Keratinocyte (primary cell): ENCODE measurements at regions not wholly inside any gene's neighbourhood (a gene's known extent, or its start where the extent isn't known, plus 50 kb on each side); places are given as distances from the start of the nearest gene placed in this dataset.
"Not testable (repeated sequence)": the region's sequence is repeated elsewhere in the genome, so short reads cannot be mapped to it uniquely, and the experiment has no call there.

Experiments
- DNase-seq: peaks from one replicate; pipeline ENCODE4 v3.0.0-alpha.2; 2011; ENCODE audit warnings: low read depth, missing footprints, low spot score
- FAIRE-seq: peaks from 2 replicates; lab custom pipeline; 2011; peaks lifted over from hg19 to GRCh38; lab: Jason Lieb, UNC
- H2AFZ ChIP-seq: 2 replicates; pipeline ENCODE4 v1.6.0; 2012; ENCODE audit warnings: low read length, control low read depth, inconsistent platforms; ENCODE audit not compliant: control insufficient read depth
- H3K27ac ChIP-seq: 2 replicates; pipeline ENCODE4 v1.5.1; 2011; ENCODE audit warnings: low read length; ENCODE audit not compliant: control insufficient read depth, insufficient read depth
- H3K27me3 ChIP-seq: 3 replicates; pipeline ENCODE4 v1.6.0; 2011; ENCODE audit warnings: low read length; ENCODE audit not compliant: control insufficient read depth, insufficient read depth; ENCODE audit errors: extremely low read depth
- H3K36me3 ChIP-seq, 2 experiments: 2 replicates in 1 of 2; 3 replicates in 1 of 2; pipeline ENCODE4 v1.5.1; 2011; ENCODE audit warnings: low read length in 2 of 2, mild to moderate bottlenecking in 1 of 2; ENCODE audit not compliant: control insufficient read depth in 2 of 2, insufficient read depth in 2 of 2; ENCODE audit errors: extremely low read depth in 1 of 2
- H3K4me1 ChIP-seq: 3 replicates; pipeline ENCODE4 v1.5.1; 2011; ENCODE audit warnings: low read length; ENCODE audit not compliant: control insufficient read depth, insufficient read depth; ENCODE audit errors: extremely low read depth
- H3K4me2 ChIP-seq: 3 replicates; pipeline ENCODE4 v1.6.0; 2011; ENCODE audit warnings: low read depth, low read length; ENCODE audit not compliant: control insufficient read depth, insufficient read depth; ENCODE audit errors: extremely low read depth
- H3K4me3 ChIP-seq, 3 experiments: fragments of 200-600 bp in 1 of 3; sonication (generic) in 1 of 3; 2 replicates in 2 of 3; 3 replicates in 1 of 3; pipeline ENCODE4 v1.5.1; 2011 to 2016; ENCODE audit warnings: low read length in 3 of 3, mild to moderate bottlenecking in 3 of 3, control low read depth in 2 of 3, inconsistent platforms in 1 of 3, low read depth in 1 of 3, mixed read lengths in 1 of 3, mixed run types in 1 of 3, moderate library complexity in 1 of 3; ENCODE audit not compliant: control insufficient read depth in 2 of 3, insufficient read depth in 2 of 3; ENCODE audit errors: extremely low read depth in 1 of 3
- H3K79me2 ChIP-seq: 2 replicates; pipeline ENCODE4 v1.6.0; 2012; ENCODE audit warnings: low read length; ENCODE audit not compliant: control insufficient read depth, insufficient read depth
- H3K9ac ChIP-seq: 3 replicates; pipeline ENCODE4 v1.6.0; 2011; ENCODE audit warnings: low read length; ENCODE audit not compliant: control insufficient read depth, insufficient read depth; ENCODE audit errors: extremely low read depth
- H3K9me1 ChIP-seq: 3 replicates; pipeline ENCODE4 v1.6.0; 2011; ENCODE audit warnings: low read length; ENCODE audit not compliant: control insufficient read depth, insufficient read depth; ENCODE audit errors: extremely low read depth
- H3K9me3 ChIP-seq: 2 replicates; pipeline ENCODE4 v1.5.1; 2012; ENCODE audit warnings: low read depth, low read length; ENCODE audit not compliant: control insufficient read depth
- H4K20me1 ChIP-seq: 3 replicates; pipeline ENCODE4 v1.6.0; 2011; ENCODE audit warnings: low read length; ENCODE audit not compliant: control insufficient read depth, insufficient read depth; ENCODE audit errors: extremely low read depth
- dilution Hi-C: fragments of 300-500 bp; cut with MboI; formaldehyde crosslinking; loops from one replicate; pipeline ENCODE4 v1.7.0; 2020; ENCODE audit warnings: low sequenced_read_pairs; ENCODE audit not compliant: extremely low pct_ligation_motif_present

GRCh38 chr14:106703651-106704050 is 1177.3 kb downstream of the TMEM121 start:
- H3K36me3 ChIP-seq, H3K4me2 ChIP-seq, H3K9ac ChIP-seq, H3K4me1 ChIP-seq, H3K27ac ChIP-seq, H3K9me3 ChIP-seq, H3K4me3 ChIP-seq, FAIRE-seq, dilution Hi-C loops, DNase-seq, H3K9me1 ChIP-seq, H3K27me3 ChIP-seq, H3K79me2 ChIP-seq, H2AFZ ChIP-seq, H4K20me1 ChIP-seq: not testable (repeated sequence)

GRCh38 chr14:106706488-106706887 is 1180.1 kb downstream of the TMEM121 start:
- H3K4me2 ChIP-seq, H3K9me1 ChIP-seq, DNase-seq, H4K20me1 ChIP-seq, H2AFZ ChIP-seq, FAIRE-seq, H3K27ac ChIP-seq, dilution Hi-C loops, H3K9me3 ChIP-seq, H3K4me3 ChIP-seq, H3K27me3 ChIP-seq, H3K36me3 ChIP-seq, H3K79me2 ChIP-seq, H3K9ac ChIP-seq, H3K4me1 ChIP-seq: not testable (repeated sequence)

- H2AFZ ChIP-seq, FAIRE-seq, H3K9me1 ChIP-seq, H3K27me3 ChIP-seq, H3K27ac ChIP-seq, dilution Hi-C loops, H3K4me1 ChIP-seq, H3K79me2 ChIP-seq, DNase-seq, H3K9me3 ChIP-seq, H3K36me3 ChIP-seq, H4K20me1 ChIP-seq, H3K9ac ChIP-seq, H3K4me2 ChIP-seq, H3K4me3 ChIP-seq: not testable (repeated sequence)
Observed at GRCh38 chr14:106710187-106710586, 1183.8 kb downstream of the TMEM121 start.

DNA sequence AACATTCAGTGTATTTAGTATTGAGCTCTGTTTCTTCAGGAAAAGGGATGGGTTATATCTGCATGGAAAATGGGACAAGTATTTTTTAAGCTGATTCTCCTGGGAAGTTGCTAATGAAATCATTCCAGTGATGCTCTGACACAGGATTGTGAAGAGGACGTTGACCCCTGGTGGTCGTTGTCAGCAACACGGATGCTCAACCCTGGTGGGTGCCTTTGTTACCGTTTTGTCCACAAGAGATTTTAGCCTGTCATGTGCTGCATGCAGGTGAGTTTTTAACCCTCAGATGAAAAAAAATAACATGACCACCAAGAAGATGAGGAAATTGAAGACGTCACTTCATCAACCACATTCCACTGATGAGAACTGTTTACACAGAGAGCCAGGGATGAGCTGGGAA is 1186.1 kb downstream of the TMEM121 start:
- H3K9me3 ChIP-seq, H3K4me1 ChIP-seq, H3K27ac ChIP-seq, dilution Hi-C loops, H3K9me1 ChIP-seq, H3K9ac ChIP-seq, H2AFZ ChIP-seq, DNase-seq, H3K4me3 ChIP-seq, H3K27me3 ChIP-seq, FAIRE-seq, H3K79me2 ChIP-seq, H3K36me3 ChIP-seq, H3K4me2 ChIP-seq, H4K20me1 ChIP-seq: not testable (repeated sequence)

GRCh38 chr14:106714446-106715428 is 1188.4 kb downstream of the TMEM121 start:
- dilution Hi-C loops, result not testable (repeated sequence)

More at GRCh38 chr14:106714446-106715428, 1188.4 kb downstream of the TMEM121 start:
- DNase-seq, H3K36me3 ChIP-seq, H3K9me1 ChIP-seq, H3K4me2 ChIP-seq, H3K4me3 ChIP-seq, H3K9ac ChIP-seq, H3K27ac ChIP-seq, H3K9me3 ChIP-seq, FAIRE-seq, H2AFZ ChIP-seq, H3K27me3 ChIP-seq, H3K79me2 ChIP-seq, H4K20me1 ChIP-seq, H3K4me1 ChIP-seq: not testable (repeated sequence)
